Small intestine (tissue), 7 donors: ENCODE measurements at regions not wholly inside any gene's neighbourhood (a gene's known extent, or its start where the extent isn't known, plus 50 kb on each side); places are given as distances from the start of the nearest gene placed in this dataset.
A peak's percentile ranks its signal among the peaks of the same experiment; 100 is the strongest.

Experiments used
- DNase-seq, 2 donors: peaks; one replicate each; pipeline versions ENCODE4 v3.0.0 to v3.0.0-alpha.2; 2013
- FAIRE-seq: peaks from 2 replicates; lab custom pipeline; 2012; peaks lifted over from hg19 to GRCh38; lab: Jason Lieb, UNC
- H3K27ac ChIP-seq, 3 donors: one replicate each; pipeline ENCODE4 v1.5.1; 2013; ENCODE audit warnings: low read length in 2 of 3, mild to moderate bottlenecking in 2 of 3, control low read depth in 1 of 3, inconsistent platforms in 1 of 3, low read depth in 1 of 3, moderate library complexity in 1 of 3
- H3K27me3 ChIP-seq, 3 donors: one replicate each; pipeline ENCODE4 v1.6.1; 2013; ENCODE audit warnings: low read length in 3 of 3, inconsistent platforms in 1 of 3; ENCODE audit not compliant: control insufficient read depth in 3 of 3, insufficient read depth in 3 of 3
- H3K36me3 ChIP-seq, 3 donors: one replicate each; pipeline ENCODE4 v1.6.1; 2013; ENCODE audit warnings: low read length in 3 of 3, inconsistent platforms in 1 of 3, low read depth in 1 of 3, mild to moderate bottlenecking in 1 of 3, moderate library complexity in 1 of 3; ENCODE audit not compliant: control insufficient read depth in 3 of 3, insufficient read depth in 2 of 3
- H3K4me1 ChIP-seq, 3 donors: one replicate each; pipeline ENCODE4 v1.6.1; 2013; ENCODE audit warnings: low read length in 2 of 3, inconsistent platforms in 1 of 3, low read depth in 1 of 3, mild to moderate bottlenecking in 1 of 3, moderate library complexity in 1 of 3; ENCODE audit not compliant: control insufficient read depth in 3 of 3, insufficient read depth in 2 of 3
- H3K4me3 ChIP-seq, 3 donors: one replicate each; pipeline ENCODE4 v1.5.1; 2013; ENCODE audit warnings: low read length in 3 of 3, control low read depth in 1 of 3, inconsistent platforms in 1 of 3, low read depth in 1 of 3, mild to moderate bottlenecking in 1 of 3, moderate library complexity in 1 of 3
- H3K9me3 ChIP-seq, 2 donors: one replicate each; pipeline ENCODE4 v1.6.1; 2013; ENCODE audit warnings: low read depth in 1 of 2, low read length in 1 of 2; ENCODE audit not compliant: control insufficient read depth in 2 of 2, insufficient read depth in 1 of 2
- WGBS, 3 donors: extraction: QIAGEN DNeasy Blood & Tissue Kit; methylation state at CpG; one replicate each; pipeline ENCODE4 v1.1.7; 2013; 5-methylcytosine and 5-hydroxymethylcytosine counted together
- donor health status: healthy with polysubstance abuse.
- donor health status: control.
- donor health status: control.
- donor health status: Bipolar disorder and iron deficiency.
- donor health status: healthy.

DNA sequence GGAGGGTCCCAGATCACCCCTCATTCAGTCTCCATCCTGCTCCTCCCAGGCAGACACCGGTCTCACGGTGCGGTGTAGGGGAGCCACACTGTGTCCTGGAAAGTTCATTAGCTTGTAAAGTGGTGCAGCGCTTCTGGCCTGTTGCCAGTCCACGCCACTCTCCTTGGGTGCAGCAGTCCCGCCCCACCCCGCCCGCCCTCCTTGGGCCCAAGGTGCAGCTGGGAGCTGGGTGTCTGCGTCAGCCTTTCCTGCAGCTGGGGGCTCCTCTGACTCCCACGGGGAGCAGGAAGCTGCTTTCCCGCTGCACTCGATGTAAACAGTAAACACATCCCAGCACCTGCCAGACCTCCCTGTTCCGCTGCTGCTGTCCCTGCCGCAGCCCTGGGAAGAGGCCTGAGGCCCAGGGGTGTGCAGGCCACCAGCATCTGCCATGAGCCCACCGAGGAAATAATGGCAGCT is 53.8 kb upstream of the ASB18 start:
- 8 to 34% (median 32%) methylated on average over 15 of the region's 15 CpGs for WGBS, 3 donors
- no peaks in the 10 kb centered on the region for H3K27me3 ChIP-seq

GRCh38 chr2:236318401-236318800 is 54.2 kb upstream of the ASB18 start:
- no peak overlapping the region for H3K27ac ChIP-seq
- H3K36me3 ChIP-seq = no peaks in the 10 kb centered on the region
- no peaks in the 10 kb centered on the region for H3K27me3 ChIP-seq
- no peaks in the 10 kb centered on the region for H3K9me3 ChIP-seq
- H3K4me1 ChIP-seq = peaks cover 0 to 3% (median 0%) of the 10 kb centered on the region in 3 donors
- FAIRE-seq (no peak), DNase-seq (no peak)
- no peak overlapping the region for H3K4me3 ChIP-seq
- 63 to 78% (median 76%) methylated on average over 5 of the region's 5 CpGs for WGBS, 3 donors

More for the DNA sequence above, 53.8 kb upstream of the ASB18 start:
- no peak for FAIRE-seq
- peak; percentile 75 to 84 for DNase-seq
- no peaks in the 10 kb centered on the region for H3K36me3 ChIP-seq
- H3K4me1 ChIP-seq = peaks cover 0 to 3% (median 0%) of the 10 kb centered on the region in 3 donors
- H3K9me3 ChIP-seq = no peaks in the 10 kb centered on the region
- no peak overlapping the region for H3K4me3 ChIP-seq
- H3K27ac ChIP-seq = no peak overlapping the region

DNA sequence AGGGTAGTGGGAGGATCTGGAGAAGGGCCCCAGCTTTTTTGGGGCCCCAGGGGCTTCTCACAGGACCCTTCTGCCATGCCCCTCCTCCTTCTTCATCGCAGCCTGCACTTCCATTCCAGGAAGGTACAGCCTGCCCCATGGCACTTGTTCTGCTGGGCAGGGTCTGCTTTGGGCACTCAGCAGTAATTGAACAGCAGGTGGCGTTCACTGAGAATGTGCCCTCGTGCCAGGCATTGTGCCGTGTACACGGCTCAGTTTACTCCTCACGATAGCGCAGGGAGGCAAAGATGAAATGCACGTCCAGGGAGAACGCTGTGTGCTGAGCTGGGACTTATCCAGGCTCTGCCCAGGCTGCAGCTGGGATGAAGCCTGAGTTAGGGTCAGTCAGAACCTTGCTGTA is 54.8 kb upstream of the ASB18 start:
- no peaks in the 10 kb centered on the region for H3K27me3 ChIP-seq
- no peak overlapping the region for H3K27ac ChIP-seq
- no peak for FAIRE-seq
- peak in 1 of 2 donors; percentile 10 for DNase-seq
- no peaks in the 10 kb centered on the region for H3K36me3 ChIP-seq
- H3K4me3 ChIP-seq = no peak overlapping the region
- H3K9me3 ChIP-seq = no peaks in the 10 kb centered on the region
- H3K4me1 ChIP-seq = peaks cover 0 to 3% (median 0%) of the 10 kb centered on the region in 3 donors
- WGBS, 3 donors = 60 to 86% (median 64%) methylated on average over 9 of the region's 9 CpGs

DNA sequence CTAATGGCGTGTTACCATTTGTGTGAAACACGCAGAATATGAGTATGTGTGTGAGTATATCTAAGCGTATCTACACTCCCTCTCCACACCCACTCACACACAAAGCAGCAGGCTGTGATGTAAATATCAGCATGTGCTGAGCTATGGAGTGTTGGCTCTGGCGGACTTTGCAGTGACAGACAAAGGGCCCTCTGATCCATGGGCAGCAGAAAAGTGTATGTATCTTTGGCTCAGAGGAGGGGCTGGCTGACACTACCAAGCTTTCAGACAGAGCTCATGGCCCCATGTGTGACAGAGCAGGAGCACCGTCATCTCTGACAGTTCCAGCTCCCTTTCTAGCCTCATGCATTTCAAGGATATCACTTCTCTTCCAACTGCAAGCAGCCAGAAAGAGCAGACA is 57.2 kb upstream of the ASB18 start:
- H3K9me3 ChIP-seq = no peaks in the 10 kb centered on the region
- DNase-seq (no peak), FAIRE-seq (no peak)
- no peaks in the 10 kb centered on the region for H3K36me3 ChIP-seq
- no peak overlapping the region for H3K27ac ChIP-seq
- no peak overlapping the region for H3K4me3 ChIP-seq
- peaks cover 0 to 3% (median 0%) of the 10 kb centered on the region in 3 donors for H3K4me1 ChIP-seq
- H3K27me3 ChIP-seq = no peaks in the 10 kb centered on the region
- 91 to 95% (median 93%) methylated on average over 5 of the region's 5 CpGs for WGBS, 3 donors

GRCh38 chr2:236333417-236334121 is 69.4 kb upstream of the ASB18 start:
- WGBS, 3 donors = 90 to 91% (median 90%) methylated on average over 14 of the region's 14 CpGs
- peak overlapping the region in 1 of 3 donors; percentile 46 for H3K27ac ChIP-seq
- FAIRE-seq (no peak), DNase-seq (no peak)
- H3K4me3 ChIP-seq = no peak overlapping the region
- peaks cover 0 to 17% (median 0%) of the 10 kb centered on the region in 3 donors for H3K4me1 ChIP-seq
- no peaks in the 10 kb centered on the region for H3K9me3 ChIP-seq
- H3K27me3 ChIP-seq = no peaks in the 10 kb centered on the region
- peaks cover 0 to 10% (median 0%) of the 10 kb centered on the region in 3 donors for H3K36me3 ChIP-seq

DNA sequence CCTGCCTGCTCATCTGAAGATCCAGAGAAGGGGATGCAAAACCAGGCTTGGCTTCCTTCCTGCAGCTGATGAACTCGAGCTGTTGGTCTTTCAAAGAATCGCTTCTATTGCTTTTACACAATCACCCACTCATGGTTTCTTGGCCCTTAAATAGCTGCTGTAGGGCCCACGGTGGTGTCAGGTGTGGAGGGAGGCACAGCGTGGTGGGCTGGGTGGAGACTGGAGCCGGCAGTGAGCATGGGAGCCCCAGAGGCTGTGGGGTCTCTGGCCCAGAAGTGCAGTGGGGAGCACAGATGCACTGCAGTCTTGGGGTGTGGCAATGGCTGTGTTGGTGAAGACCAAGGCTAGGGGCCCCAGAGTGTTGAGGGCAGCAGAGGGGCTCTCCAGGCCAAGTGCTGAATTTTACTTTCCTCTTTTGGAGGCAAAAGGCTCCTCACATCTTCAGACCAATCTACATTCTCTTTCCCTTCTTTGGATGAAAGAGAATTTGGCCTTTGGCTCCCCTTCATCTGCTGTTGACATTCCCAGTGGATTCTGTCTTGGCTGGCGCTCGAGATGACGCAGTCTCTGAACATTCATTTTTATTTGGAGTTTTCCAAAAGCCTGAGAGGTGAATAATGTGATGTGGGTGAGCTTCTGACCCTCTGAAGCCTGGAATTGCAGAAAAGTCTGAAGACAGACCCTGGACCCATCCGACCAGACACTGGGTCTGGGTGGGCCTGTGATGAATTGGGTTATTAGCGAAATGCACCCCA is 70.1 kb upstream of the ASB18 start:
- H3K9me3 ChIP-seq = no peaks in the 10 kb centered on the region
- no peaks in the 10 kb centered on the region for H3K27me3 ChIP-seq
- peak overlapping the region in 1 of 3 donors; percentile 72 for H3K27ac ChIP-seq
- FAIRE-seq (no peak), DNase-seq (no peak)
- WGBS, 3 donors = 71 to 83% (median 75%) methylated on average over 10 of the region's 10 CpGs
- H3K4me3 ChIP-seq = no peak overlapping the region
- H3K4me1 ChIP-seq = peaks cover 0 to 18% (median 0%) of the 10 kb centered on the region in 3 donors
- peaks cover 0 to 5% (median 0%) of the 10 kb centered on the region in 3 donors for H3K36me3 ChIP-seq

- Histone ChIP-seq H3K27ac (peak overlapping the region in 1 of 3 donors; percentile 59), H3K4me3 (no peak overlapping the region), H3K27me3 (no peaks in the 10 kb centered on the region), H3K4me1 (peaks cover 0 to 18% (median 0%) of the 10 kb centered on the region in 3 donors), H3K9me3 (no peaks in the 10 kb centered on the region), H3K36me3 (peaks cover 0 to 5% (median 0%) of the 10 kb centered on the region in 3 donors)
- no peak for FAIRE-seq
- 83 to 84% (median 84%) methylated on average over 16 to 19 of the region's 19 CpGs for WGBS, 3 donors
- no peak for DNase-seq
Measured at GRCh38 chr2:236335696-236336574, 71.7 kb upstream of the ASB18 start.
